ENCODE measurements at regions not wholly inside any gene's neighbourhood (a gene's known extent, or its start where the extent isn't known, plus 50 kb on each side); places are given as distances from the start of the nearest gene placed in this dataset.

- no peak overlapping the region for H3K27ac ChIP-seq (ENCODE audit: low read depth, low read length)
- H4K20me1 ChIP-seq (ENCODE audit: low read depth, low read length) = no peaks in the 10 kb centered on the region
- no peak overlapping the region for H3K4me2 ChIP-seq (ENCODE audit: low read depth, low read length, poor library complexity, severe bottlenecking)
- H3K36me3 ChIP-seq (ENCODE audit: low read length) = no peaks in the 10 kb centered on the region
- H3K27me3 ChIP-seq (ENCODE audit: low read length) = no peaks in the 10 kb centered on the region
- no peaks in the 10 kb centered on the region for H3K9me2 ChIP-seq (replicated peaks; ENCODE audit: insufficient read depth, low read length)
- no peaks in the 10 kb centered on the region for H3K79me2 ChIP-seq (ENCODE audit: insufficient read depth, low read length)
- H3F3A ChIP-seq (ENCODE audit: insufficient read depth) = no peaks in the 10 kb centered on the region
- TF ChIP-seq CTCF (IDR thresholded peaks at IDR 0.05; ENCODE audit: insufficient read depth, low read length, poor library complexity, severe bottlenecking) (no peak), EZH2phosphoT487 (conservative IDR thresholded peaks at IDR 0.05; ENCODE audit: low read length) (no peak)
- no peak overlapping the region for H3K9ac ChIP-seq (ENCODE audit: low read length)
- no peaks in the 10 kb centered on the region for H3K9me3 ChIP-seq (ENCODE audit: insufficient read depth, low read length)
- no peak overlapping the region for H2AFZ ChIP-seq (ENCODE audit: low read depth, low read length, severe bottlenecking)
- H3K4me3 ChIP-seq (ENCODE audit: insufficient read depth, low read length, poor library complexity, severe bottlenecking) = no peak overlapping the region
Measured at GRCh38 chr6:128763599-128764300, 119.2 kb upstream of the LAMA2 start.

GRCh38 chr6:128759901-128760300, 123.0 kb upstream of the LAMA2 start:
- no peaks in the 10 kb centered on the region for H3K9me3 ChIP-seq (ENCODE audit: insufficient read depth, low read length)
- no peak overlapping the region for H2AFZ ChIP-seq (ENCODE audit: low read depth, low read length, severe bottlenecking)
- H3K36me3 ChIP-seq (ENCODE audit: low read length) = no peaks in the 10 kb centered on the region
- H3K4me2 ChIP-seq (ENCODE audit: low read depth, low read length, poor library complexity, severe bottlenecking) = no peak overlapping the region
- H3K27me3 ChIP-seq (ENCODE audit: low read length) = no peaks in the 10 kb centered on the region
- no peak overlapping the region for H3K4me3 ChIP-seq (ENCODE audit: insufficient read depth, low read length, poor library complexity, severe bottlenecking)
- no peak for TF ChIP-seq EZH2phosphoT487 (conservative IDR thresholded peaks at IDR 0.05; ENCODE audit: low read length)
- TF ChIP-seq CTCF (IDR thresholded peaks at IDR 0.05; ENCODE audit: insufficient read depth, low read length, poor library complexity, severe bottlenecking) = no peak
- H3K27ac ChIP-seq (ENCODE audit: low read depth, low read length) = no peak overlapping the region
- H3K79me2 ChIP-seq (ENCODE audit: insufficient read depth, low read length) = no peaks in the 10 kb centered on the region
- H3K9ac ChIP-seq (ENCODE audit: low read length) = no peak overlapping the region
- H3F3A ChIP-seq (ENCODE audit: insufficient read depth) = no peaks in the 10 kb centered on the region
- no peaks in the 10 kb centered on the region for H3K9me2 ChIP-seq (replicated peaks; ENCODE audit: insufficient read depth, low read length)
- H4K20me1 ChIP-seq (ENCODE audit: low read depth, low read length) = no peaks in the 10 kb centered on the region

GRCh38 chr6:128759447-128759846, 123.5 kb upstream of the LAMA2 start:
- Histone ChIP-seq H3K4me2 (ENCODE audit: low read depth, low read length, poor library complexity, severe bottlenecking) (no peak overlapping the region), H3K4me3 (ENCODE audit: insufficient read depth, low read length, poor library complexity, severe bottlenecking) (no peak overlapping the region), H4K20me1 (ENCODE audit: low read depth, low read length) (no peaks in the 10 kb centered on the region), H3K9me2 (replicated peaks; ENCODE audit: insufficient read depth, low read length) (no peaks in the 10 kb centered on the region), H3K27ac (ENCODE audit: low read depth, low read length) (no peak overlapping the region), H2AFZ (ENCODE audit: low read depth, low read length, severe bottlenecking) (no peak overlapping the region), H3K27me3 (ENCODE audit: low read length) (no peaks in the 10 kb centered on the region), H3K9me3 (ENCODE audit: insufficient read depth, low read length) (no peaks in the 10 kb centered on the region), H3K36me3 (ENCODE audit: low read length) (no peaks in the 10 kb centered on the region), H3K79me2 (ENCODE audit: insufficient read depth, low read length) (no peaks in the 10 kb centered on the region), H3K9ac (ENCODE audit: low read length) (no peak overlapping the region), H3F3A (ENCODE audit: insufficient read depth) (no peaks in the 10 kb centered on the region)
- TF ChIP-seq CTCF (IDR thresholded peaks at IDR 0.05; ENCODE audit: insufficient read depth, low read length, poor library complexity, severe bottlenecking) (no peak), EZH2phosphoT487 (conservative IDR thresholded peaks at IDR 0.05; ENCODE audit: low read length) (no peak)
